ENCODE measurements at regions not wholly inside any gene's neighbourhood (a gene's known extent, or its start where the extent isn't known, plus 50 kb on each side); places are given as distances from the start of the nearest gene placed in this dataset.

DNA sequence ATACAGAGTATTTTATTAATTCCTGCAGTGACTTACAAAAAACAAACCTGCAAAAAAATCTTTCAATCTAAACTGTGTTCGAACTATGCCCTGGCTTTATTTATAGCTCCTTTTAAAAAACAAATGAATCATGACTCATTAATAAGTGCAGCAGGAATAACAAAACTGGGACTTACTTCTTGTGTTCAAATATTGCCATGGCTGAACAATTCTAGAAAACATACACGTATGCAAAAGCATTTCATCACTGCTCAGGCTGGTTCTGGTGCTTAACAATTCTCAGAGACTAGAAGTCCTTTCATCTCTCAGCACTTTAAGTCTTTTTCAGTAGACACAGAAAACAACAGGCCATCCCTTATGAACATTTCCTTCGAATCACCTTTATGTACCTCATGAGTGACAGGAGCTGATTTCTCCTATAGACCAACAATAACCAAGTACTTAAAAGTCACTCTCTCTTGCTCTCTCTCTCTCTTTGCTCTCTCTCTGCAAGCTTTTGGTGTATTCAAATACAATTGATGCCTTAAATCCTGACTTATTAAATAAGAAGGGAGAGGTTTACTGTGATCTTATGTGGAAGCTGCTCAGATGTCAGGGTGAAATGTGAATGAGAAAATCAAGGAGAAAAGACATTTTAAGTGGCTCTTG lies 268.8 kb downstream of the TTC8 start:
- Histone ChIP-seq H2AFZ (ENCODE audit: insufficient read depth, low read depth, low read length, poor library complexity, severe bottlenecking) (no peak overlapping the region), H3K36me3 (replicated peaks in 1 of 2; ENCODE audit: control insufficient read depth in 1 of 2, insufficient read depth in 2 of 2, low read length in 2 of 2) (no peaks in the 10 kb centered on the region), H4K20me1 (ENCODE audit: insufficient read depth, low read length) (no peaks in the 10 kb centered on the region), H3K4me3 (replicated peaks in 1 of 3; ENCODE audit: low read depth in 2 of 3, low read length in 3 of 3) (no peak overlapping the region), H3K9me3 (replicated peaks in 1 of 2; ENCODE audit: control insufficient read depth in 1 of 2, insufficient read depth in 1 of 2, low read length in 2 of 2) (no peaks in the 10 kb centered on the region), H3K4me1 (ENCODE audit: control insufficient read depth in 1 of 2, insufficient read depth in 2 of 2, low read length in 2 of 2) (no peaks in the 10 kb centered on the region), H3K27me3 (ENCODE audit: control insufficient read depth in 2 of 2, insufficient read depth in 2 of 2, low read length in 2 of 2) (no peaks in the 10 kb centered on the region), H3K9ac (ENCODE audit: insufficient read depth, low read length, poor library complexity, severe bottlenecking) (no peak overlapping the region), H3K4me2 (replicated peaks; ENCODE audit: extremely low read depth, low read length, poor library complexity, severe bottlenecking) (no peak overlapping the region), H3K79me2 (ENCODE audit: insufficient read depth, low read length) (no peaks in the 10 kb centered on the region), H3K27ac (ENCODE audit: low read depth in 1 of 2, low read length in 2 of 2) (no peak overlapping the region)
- WGBS (ENCODE audit: insufficient coverage), result 86% methylated on average over 2 of the region's 3 CpGs
- H3K27ac Mint-ChIP-seq, result no peak overlapping the region
- peaks cover 0 to 12% (median 0%) of the 10 kb centered on the region in 7 donors for H3K9me3 Mint-ChIP-seq
- intact Hi-C loops (cut with micrococcal nuclease), result no loop called here
- H3K4me1 Mint-ChIP-seq, result no peaks in the 10 kb centered on the region
- TF ChIP-seq, protein P1, sequence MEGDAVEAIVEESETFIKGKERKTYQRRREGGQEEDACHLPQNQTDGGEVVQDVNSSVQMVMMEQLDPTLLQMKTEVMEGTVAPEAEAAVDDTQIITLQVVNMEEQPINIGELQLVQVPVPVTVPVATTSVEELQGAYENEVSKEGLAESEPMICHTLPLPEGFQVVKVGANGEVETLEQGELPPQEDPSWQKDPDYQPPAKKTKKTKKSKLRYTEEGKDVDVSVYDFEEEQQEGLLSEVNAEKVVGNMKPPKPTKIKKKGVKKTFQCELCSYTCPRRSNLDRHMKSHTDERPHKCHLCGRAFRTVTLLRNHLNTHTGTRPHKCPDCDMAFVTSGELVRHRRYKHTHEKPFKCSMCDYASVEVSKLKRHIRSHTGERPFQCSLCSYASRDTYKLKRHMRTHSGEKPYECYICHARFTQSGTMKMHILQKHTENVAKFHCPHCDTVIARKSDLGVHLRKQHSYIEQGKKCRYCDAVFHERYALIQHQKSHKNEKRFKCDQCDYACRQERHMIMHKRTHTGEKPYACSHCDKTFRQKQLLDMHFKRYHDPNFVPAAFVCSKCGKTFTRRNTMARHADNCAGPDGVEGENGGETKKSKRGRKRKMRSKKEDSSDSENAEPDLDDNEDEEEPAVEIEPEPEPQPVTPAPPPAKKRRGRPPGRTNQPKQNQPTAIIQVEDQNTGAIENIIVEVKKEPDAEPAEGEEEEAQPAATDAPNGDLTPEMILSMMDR (IDR thresholded peaks at IDR 0.05), result no peak
- DNase-seq, result no peak
- no peaks in the 10 kb centered on the region for H3K36me3 Mint-ChIP-seq
- peaks cover 2 to 5% (median 2%) of the 10 kb centered on the region in 3 donors for H3K27me3 Mint-ChIP-seq (ENCODE audit: low read depth in 3 of 3)
- H3K4me3 Mint-ChIP-seq, result no peak overlapping the region

DNA sequence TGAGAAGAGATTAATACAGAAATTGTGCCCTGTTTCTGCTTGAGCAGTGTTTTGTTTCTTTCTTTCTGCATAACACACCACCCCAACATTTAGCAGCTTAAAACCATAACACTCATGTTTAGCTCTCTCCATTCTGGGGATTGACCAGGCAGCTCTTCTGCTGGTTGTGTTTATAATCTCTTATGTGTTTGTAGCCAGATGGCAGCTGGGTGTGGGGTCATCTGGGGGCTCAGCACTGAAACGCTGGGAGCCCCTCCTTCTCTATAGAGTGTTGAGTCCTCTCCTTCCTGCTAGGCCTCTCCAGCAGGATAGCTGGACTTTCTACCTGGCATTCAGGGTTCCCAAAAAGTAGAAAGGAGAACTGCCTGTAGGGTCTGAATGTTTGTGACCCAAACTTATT lies 270.6 kb downstream of the TTC8 start:
- no CpG with 5 or more reads among the region's 1 CpG for WGBS (ENCODE audit: insufficient coverage)
- H3K36me3 Mint-ChIP-seq, result no peaks in the 10 kb centered on the region
- no peak overlapping the region for H3K4me2 ChIP-seq (replicated peaks; ENCODE audit: extremely low read depth, low read length, poor library complexity, severe bottlenecking)
- no peaks in the 10 kb centered on the region for H3K4me1 Mint-ChIP-seq
- intact Hi-C loops (cut with micrococcal nuclease), result no loop called here
- no peaks in the 10 kb centered on the region for H3K9me3 ChIP-seq (replicated peaks in 1 of 2; ENCODE audit: control insufficient read depth in 1 of 2, insufficient read depth in 1 of 2, low read length in 2 of 2)
- TF ChIP-seq, protein P1 (IDR thresholded peaks at IDR 0.05), result no peak
- DNase-seq, result no peak
- H3K9ac ChIP-seq (ENCODE audit: insufficient read depth, low read length, poor library complexity, severe bottlenecking), result no peak overlapping the region
- no peaks in the 10 kb centered on the region for H3K27me3 ChIP-seq (ENCODE audit: control insufficient read depth in 2 of 2, insufficient read depth in 2 of 2, low read length in 2 of 2)
- H3K27me3 Mint-ChIP-seq (ENCODE audit: low read depth in 3 of 3), result peaks cover 2 to 5% (median 2%) of the 10 kb centered on the region in 3 donors
- H3K4me3 ChIP-seq (replicated peaks in 1 of 3; ENCODE audit: low read depth in 2 of 3, low read length in 3 of 3), result no peak overlapping the region
- H3K4me1 ChIP-seq (ENCODE audit: control insufficient read depth in 1 of 2, insufficient read depth in 2 of 2, low read length in 2 of 2), result no peaks in the 10 kb centered on the region
- H3K9me3 Mint-ChIP-seq, result peaks cover 0 to 12% (median 2%) of the 10 kb centered on the region in 7 donors
- no peak overlapping the region for H3K27ac Mint-ChIP-seq
- H3K27ac ChIP-seq (ENCODE audit: low read depth in 1 of 2, low read length in 2 of 2), result no peak overlapping the region
- no peak overlapping the region for H2AFZ ChIP-seq (ENCODE audit: insufficient read depth, low read depth, low read length, poor library complexity, severe bottlenecking)
- no peaks in the 10 kb centered on the region for H3K36me3 ChIP-seq (replicated peaks in 1 of 2; ENCODE audit: control insufficient read depth in 1 of 2, insufficient read depth in 2 of 2, low read length in 2 of 2)
- no peaks in the 10 kb centered on the region for H4K20me1 ChIP-seq (ENCODE audit: insufficient read depth, low read length)
- no peaks in the 10 kb centered on the region for H3K79me2 ChIP-seq (ENCODE audit: insufficient read depth, low read length)
- no peak overlapping the region for H3K4me3 Mint-ChIP-seq
